Activated CD8-positive, alpha-beta T cell treated with anti-CD3 and anti-CD28 coated beads for 36 hours (primary cell): ENCODE measurements at regions not wholly inside any gene's neighbourhood (a gene's known extent, or its start where the extent isn't known, plus 50 kb on each side); places are given as distances from the start of the nearest gene placed in this dataset.
A peak's percentile ranks its signal among the peaks of the same experiment; 100 is the strongest.

Experiments
- ATAC-seq: fragments of 200-7000 bp; cut with Tn5 transposase; one replicate; pipeline ENCODE4 v1.10.0; 2021; ENCODE audit warnings: mild to moderate bottlenecking, moderate library complexity
- CTCF ChIA-PET: fragments of 350-600 bp; sonication (Branson Sonifier 250); formaldehyde crosslinking; loops from one replicate; lab custom pipeline; 2021; ENCODE audit warnings: antibody characterized with exemption; lab: Charles Lee
- POLR2A ChIA-PET: fragments of 350-600 bp; sonication (Branson Sonifier 250); formaldehyde crosslinking; loops from one replicate; lab custom pipeline; 2021; ENCODE audit warnings: antibody characterized with exemption; lab: Charles Lee
- DNase-seq: peaks from one replicate; pipeline ENCODE4 v3.0.0-alpha.2; 2020
- H3K27ac Mint-ChIP-seq: one replicate; pipeline ENCODE4 v1.8.0; 2021; ENCODE audit warnings: mild to moderate bottlenecking, mixed read lengths
- H3K27me3 Mint-ChIP-seq: one replicate; pipeline ENCODE4 v1.8.0; 2021; ENCODE audit warnings: mixed read lengths
- H3K36me3 Mint-ChIP-seq: one replicate; pipeline ENCODE4 v1.8.0; 2021; ENCODE audit warnings: low read depth, mixed read lengths
- H3K4me1 Mint-ChIP-seq: one replicate; pipeline ENCODE4 v1.8.0; 2021; ENCODE audit warnings: low read depth, mixed read lengths
- H3K4me3 Mint-ChIP-seq: one replicate; pipeline ENCODE4 v1.8.0; 2021; ENCODE audit warnings: mild to moderate bottlenecking, moderate library complexity, mixed read lengths
- H3K9me3 Mint-ChIP-seq: one replicate; pipeline ENCODE4 v1.8.0; 2021; ENCODE audit warnings: mixed read lengths
- intact Hi-C: fragments of 100-400 bp; cut with micrococcal nuclease; formaldehyde crosslinking; loops from one replicate; pipeline ENCODE4 v1.10.0; 2022
- TF ChIP-seq, protein P1 (sequence below): fragments of 200-600 bp; IDR thresholded peaks from one replicate; pipeline ENCODE4 v1.8.0; 2022; ENCODE audit warnings: antibody characterized with exemption, mild to moderate bottlenecking

DNA sequence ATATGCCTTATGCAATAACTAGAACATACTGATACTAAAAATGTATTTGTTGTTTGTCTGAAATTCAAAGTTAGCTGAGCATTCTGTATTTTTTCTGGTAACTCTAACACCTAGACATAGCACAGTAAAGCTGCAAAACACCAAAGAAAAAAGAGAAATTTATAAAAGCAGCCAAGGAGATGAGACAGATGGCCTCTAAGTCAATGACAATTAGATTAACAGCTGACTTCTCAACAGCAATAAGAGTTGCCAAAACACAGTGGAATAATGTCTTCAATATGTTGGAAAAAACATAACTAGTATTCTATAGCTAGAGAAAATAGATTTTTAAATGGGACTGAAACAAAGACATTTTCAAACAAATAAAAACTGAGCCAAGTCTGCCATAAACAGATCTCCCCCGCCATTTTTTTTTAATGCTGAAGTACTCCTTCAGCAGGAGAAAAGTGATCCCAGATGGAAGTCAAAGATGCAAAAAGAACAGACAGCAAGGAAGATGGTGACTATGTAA is 81.3 kb downstream of the SYF2 start:
- no peak for DNase-seq
- no peak overlapping the region for H3K4me3 Mint-ChIP-seq
- no peaks in the 10 kb centered on the region for H3K36me3 Mint-ChIP-seq
- CTCF ChIA-PET, result interaction anchor here (1.3 to 3.6 kb wide), 3 partner anchors 219 to 316 kb away, joined by 3 to 25 read pairs (median 4); no protein-coding TSS in a partner anchor
- H3K27ac Mint-ChIP-seq, result no peak overlapping the region
- POLR2A ChIA-PET, result no interaction called here
- ATAC-seq, result no peak
- intact Hi-C loops, result no loop called here
- no peaks in the 10 kb centered on the region for H3K9me3 Mint-ChIP-seq
- TF ChIP-seq, protein P1, sequence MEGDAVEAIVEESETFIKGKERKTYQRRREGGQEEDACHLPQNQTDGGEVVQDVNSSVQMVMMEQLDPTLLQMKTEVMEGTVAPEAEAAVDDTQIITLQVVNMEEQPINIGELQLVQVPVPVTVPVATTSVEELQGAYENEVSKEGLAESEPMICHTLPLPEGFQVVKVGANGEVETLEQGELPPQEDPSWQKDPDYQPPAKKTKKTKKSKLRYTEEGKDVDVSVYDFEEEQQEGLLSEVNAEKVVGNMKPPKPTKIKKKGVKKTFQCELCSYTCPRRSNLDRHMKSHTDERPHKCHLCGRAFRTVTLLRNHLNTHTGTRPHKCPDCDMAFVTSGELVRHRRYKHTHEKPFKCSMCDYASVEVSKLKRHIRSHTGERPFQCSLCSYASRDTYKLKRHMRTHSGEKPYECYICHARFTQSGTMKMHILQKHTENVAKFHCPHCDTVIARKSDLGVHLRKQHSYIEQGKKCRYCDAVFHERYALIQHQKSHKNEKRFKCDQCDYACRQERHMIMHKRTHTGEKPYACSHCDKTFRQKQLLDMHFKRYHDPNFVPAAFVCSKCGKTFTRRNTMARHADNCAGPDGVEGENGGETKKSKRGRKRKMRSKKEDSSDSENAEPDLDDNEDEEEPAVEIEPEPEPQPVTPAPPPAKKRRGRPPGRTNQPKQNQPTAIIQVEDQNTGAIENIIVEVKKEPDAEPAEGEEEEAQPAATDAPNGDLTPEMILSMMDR, result no peak
- peaks cover 16% of the 10 kb centered on the region for H3K27me3 Mint-ChIP-seq
- peaks cover 4% of the 10 kb centered on the region for H3K4me1 Mint-ChIP-seq

DNA sequence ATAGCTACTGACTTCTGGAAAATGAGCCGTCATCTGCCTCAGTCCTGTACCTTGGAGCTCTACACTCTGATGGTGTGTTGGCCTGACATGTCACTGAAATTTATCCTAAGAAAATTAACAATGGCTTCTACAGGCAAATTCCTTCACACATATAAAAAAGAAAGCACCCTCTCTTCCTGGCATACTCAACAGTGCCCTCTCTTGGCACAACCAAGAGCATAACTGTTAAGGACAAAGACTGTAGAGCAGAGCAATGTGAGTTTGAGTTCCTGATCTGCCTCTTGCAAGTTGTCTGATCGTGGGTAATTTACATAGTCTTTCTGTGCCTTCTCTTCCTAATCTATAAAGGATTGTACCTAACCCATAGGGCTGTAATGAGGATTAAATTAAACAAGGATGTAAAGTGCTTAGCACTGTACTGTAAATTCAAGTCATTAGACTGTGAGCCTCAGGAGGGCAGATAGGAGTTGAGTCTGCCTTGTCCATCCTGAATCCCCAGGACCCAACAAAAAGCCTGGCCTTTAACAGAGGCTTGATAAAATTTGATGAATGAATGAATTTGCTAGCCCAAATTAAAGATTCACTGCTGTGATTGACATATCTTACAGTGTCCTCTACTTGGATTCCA is 83.5 kb downstream of the SYF2 start:
- Mint-ChIP-seq H3K4me3 (no peak overlapping the region), H3K27ac (no peak overlapping the region), H3K4me1 (peaks cover 4% of the 10 kb centered on the region), H3K36me3 (no peaks in the 10 kb centered on the region), H3K9me3 (no peaks in the 10 kb centered on the region), H3K27me3 (peaks cover 16% of the 10 kb centered on the region)
- DNase-seq (peak; percentile 56), ATAC-seq (peak; percentile 83)
- intact Hi-C loops, result no loop called here
- POLR2A ChIA-PET, result interaction anchor here (1.0 kb wide), 1 partner anchor 83 kb away, joined by 3 read pairs; the partner anchor contains the start of gene SYF2
- TF ChIP-seq, protein P1, result peak; percentile 69
- CTCF ChIA-PET, result interaction anchor here (0.6 to 3.6 kb wide), 22 partner anchors 10 to 379 kb away, joined by 3 to 25 read pairs (median 4); partner anchors contain the start of gene RUNX3

DNA sequence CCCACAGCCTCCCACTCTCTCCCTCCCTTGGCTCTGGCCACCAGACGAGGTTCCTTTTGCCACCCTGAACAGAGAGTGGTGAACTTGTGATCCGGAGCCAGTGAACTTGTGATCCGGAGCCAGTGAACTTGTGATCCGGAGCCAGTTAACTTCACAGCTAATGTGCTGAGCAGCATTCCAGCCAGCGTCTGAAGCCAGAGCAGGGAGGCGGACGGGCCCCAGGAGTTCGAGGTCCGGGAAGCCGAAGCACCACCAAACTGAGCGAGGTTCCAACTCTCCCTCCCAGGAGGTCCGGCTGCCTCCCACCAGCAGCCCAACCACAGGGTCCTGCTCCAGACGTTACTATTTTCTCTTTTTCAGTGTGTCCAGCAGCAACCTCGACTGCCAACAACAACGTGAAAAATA is 85.8 kb downstream of the SYF2 start:
- no peak overlapping the region for H3K27ac Mint-ChIP-seq
- H3K27me3 Mint-ChIP-seq, result peaks cover 15% of the 10 kb centered on the region
- no peaks in the 10 kb centered on the region for H3K9me3 Mint-ChIP-seq
- peaks cover 4% of the 10 kb centered on the region for H3K4me1 Mint-ChIP-seq
- DNase-seq, result no peak
- ATAC-seq, result no peak
- TF ChIP-seq, protein P1, result no peak
- ChIA-PET CTCF (interaction anchor here (2.5 kb wide), 1 partner anchor 299 kb away, joined by 10 read pairs; no protein-coding TSS in a partner anchor), POLR2A (no interaction called here)
- no peaks in the 10 kb centered on the region for H3K36me3 Mint-ChIP-seq
- no peak overlapping the region for H3K4me3 Mint-ChIP-seq
- intact Hi-C loops, result no loop called here

DNA sequence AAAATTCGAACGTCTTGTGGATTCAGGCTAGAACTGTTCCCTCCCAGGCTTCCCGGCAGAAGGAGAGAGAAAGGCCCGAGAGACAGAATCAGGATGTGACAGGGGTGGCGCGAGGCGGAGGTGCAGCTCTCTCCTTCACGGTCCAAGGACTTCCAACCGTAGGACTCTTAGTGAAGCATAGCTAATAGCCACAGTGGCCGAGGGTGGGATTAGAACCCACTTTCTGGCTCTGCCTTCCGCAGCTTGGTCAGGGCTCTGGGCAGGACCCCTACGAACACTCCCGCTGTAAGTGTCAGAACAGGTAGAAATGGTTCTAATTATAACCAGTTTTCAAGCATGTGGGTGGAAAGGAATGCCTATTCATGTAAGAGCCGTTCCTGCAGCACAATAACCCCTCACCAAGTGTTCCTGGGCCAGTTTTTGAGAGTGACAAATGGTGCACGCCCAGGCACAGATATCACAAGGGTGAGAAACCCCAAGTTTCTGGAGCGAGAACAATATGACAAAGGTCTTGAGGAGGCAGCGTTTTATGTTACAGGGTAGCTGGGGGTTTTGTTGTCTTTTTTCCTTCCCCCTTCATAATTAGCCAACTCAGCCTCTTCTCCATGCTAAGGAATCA is 86.4 kb downstream of the SYF2 start:
- TF ChIP-seq, protein P1, result no peak
- no peak for DNase-seq
- CTCF ChIA-PET, result interaction anchor here (1.0 to 2.5 kb wide), 2 partner anchors 298 to 316 kb away, joined by 3 to 10 read pairs; no protein-coding TSS in a partner anchor
- POLR2A ChIA-PET, result interaction anchor here (0.5 kb wide), 1 partner anchor 288 kb away, joined by 3 read pairs; no protein-coding TSS in a partner anchor
- Mint-ChIP-seq H3K4me3 (no peak overlapping the region), H3K36me3 (no peaks in the 10 kb centered on the region), H3K9me3 (no peaks in the 10 kb centered on the region), H3K4me1 (peaks cover 4% of the 10 kb centered on the region), H3K27me3 (peaks cover 13% of the 10 kb centered on the region), H3K27ac (no peak overlapping the region)
- ATAC-seq, result no peak
- intact Hi-C loops, result no loop called here
